H9 (cell line): ENCODE measurements at regions not wholly inside any gene's neighbourhood (a gene's known extent, or its start where the extent isn't known, plus 50 kb on each side); places are given as distances from the start of the nearest gene placed in this dataset.
A peak's percentile ranks its signal among the peaks of the same experiment; 100 is the strongest.

Source experiments
- DNase-seq: peaks from one replicate; pipeline ENCODE4 v3.0.0-alpha.2; 2017
- H2AFZ ChIP-seq: one replicate; pipeline ENCODE4 v1.6.1; 2013; ENCODE audit warnings: mild to moderate bottlenecking, low read length, control low read depth, moderate library complexity
- H2AK5ac ChIP-seq: 2 replicates; pipeline ENCODE4 v1.6.1; 2013; ENCODE audit warnings: low read length, control low read depth, mixed read lengths; ENCODE audit not compliant: insufficient read length
- H2BK120ac ChIP-seq: one replicate; pipeline ENCODE4 v1.6.1; 2013; ENCODE audit warnings: low read depth, mild to moderate bottlenecking, low read length, control low read depth, inconsistent platforms; ENCODE audit not compliant: poor library complexity, severe bottlenecking
- H2BK12ac ChIP-seq: 2 replicates; pipeline ENCODE4 v1.6.1; 2013; ENCODE audit warnings: low read length, control low read depth, mixed read lengths, low read depth; ENCODE audit not compliant: insufficient read length
- H2BK15ac ChIP-seq: 2 replicates; pipeline ENCODE4 v1.6.1; 2013; ENCODE audit warnings: low read depth, low read length, control low read depth
- H2BK20ac ChIP-seq: one replicate; pipeline ENCODE4 v1.6.1; 2013; ENCODE audit warnings: low read depth, mild to moderate bottlenecking, low read length, control low read depth, inconsistent platforms; ENCODE audit not compliant: poor library complexity, severe bottlenecking
- H2BK5ac ChIP-seq: 2 replicates; pipeline ENCODE4 v1.6.1; 2013; ENCODE audit warnings: low read length, control low read depth, mixed read lengths; ENCODE audit not compliant: insufficient read length
- H3K14ac ChIP-seq: 2 replicates; pipeline ENCODE4 v1.6.1; 2013; ENCODE audit warnings: low read length, control low read depth; ENCODE audit not compliant: insufficient read depth
- H3K18ac ChIP-seq: 2 replicates; pipeline ENCODE4 v1.6.1; 2013; ENCODE audit warnings: low read depth, mild to moderate bottlenecking, mixed read lengths, low read length, control low read depth; ENCODE audit not compliant: insufficient read length
- H3K23ac ChIP-seq: 2 replicates; pipeline ENCODE4 v1.6.1; 2013; ENCODE audit warnings: low read length, control low read depth, mixed read lengths, low read depth; ENCODE audit not compliant: insufficient read length
- H3K23me2 ChIP-seq: 2 replicates; pipeline ENCODE4 v1.6.1; 2013; ENCODE audit warnings: low read depth, mild to moderate bottlenecking, mixed read lengths, low read length, control low read depth; ENCODE audit not compliant: insufficient read length, poor library complexity, severe bottlenecking
- H3K27ac ChIP-seq: 2 replicates; pipeline ENCODE4 v1.5.1; 2013; ENCODE audit warnings: low read length, control low read depth, mixed read lengths, low read depth; ENCODE audit not compliant: insufficient read length
- H3K27me3 ChIP-seq: 2 replicates; pipeline ENCODE4 v1.6.1; 2013; ENCODE audit warnings: low read length, control low read depth, inconsistent platforms; ENCODE audit not compliant: insufficient read depth
- H3K4ac ChIP-seq: 2 replicates; pipeline ENCODE4 v1.6.1; 2013; ENCODE audit warnings: low read depth, mild to moderate bottlenecking, control low read depth, inconsistent platforms, low read length, moderate library complexity
- H3K4me1 ChIP-seq: 2 replicates; pipeline ENCODE4 v1.6.1; 2013; ENCODE audit warnings: low read length, control low read depth, inconsistent platforms; ENCODE audit not compliant: insufficient read depth
- H3K4me2 ChIP-seq: 2 replicates; pipeline ENCODE4 v1.6.1; 2013; ENCODE audit warnings: low read length, control low read depth, mixed read lengths; ENCODE audit not compliant: insufficient read length, insufficient read depth
- H3K56ac ChIP-seq: 2 replicates; pipeline ENCODE4 v1.6.1; 2013; ENCODE audit warnings: low read depth, mild to moderate bottlenecking, mixed read lengths, low read length, control low read depth; ENCODE audit not compliant: insufficient read length
- H3K79me1 ChIP-seq: 2 replicates; pipeline ENCODE4 v1.6.1; 2013; ENCODE audit warnings: low read depth, mild to moderate bottlenecking, moderate library complexity, low read length, control low read depth, inconsistent platforms; ENCODE audit not compliant: insufficient read depth, poor library complexity, severe bottlenecking
- H3K79me2 ChIP-seq: 2 replicates; pipeline ENCODE4 v1.6.1; 2013; ENCODE audit warnings: low read length, control low read depth, inconsistent platforms; ENCODE audit not compliant: insufficient read depth
- H3K9ac ChIP-seq: 2 replicates; pipeline ENCODE4 v1.6.1; 2013; ENCODE audit warnings: low read length, control low read depth, mixed read lengths; ENCODE audit not compliant: insufficient read length; ENCODE audit errors: extremely low read depth
- H3K9me3 ChIP-seq: one replicate; pipeline ENCODE4 v1.6.1; 2013; ENCODE audit warnings: low read depth, low read length, inconsistent platforms; ENCODE audit not compliant: control insufficient read depth
- H3T11ph ChIP-seq: one replicate; pipeline ENCODE4 v1.6.1; 2013; ENCODE audit warnings: mild to moderate bottlenecking, low read length, control low read depth, inconsistent platforms
- H4K20me1 ChIP-seq: one replicate; pipeline ENCODE4 v1.6.1; 2013; ENCODE audit not compliant: control insufficient read depth, insufficient read length, insufficient read depth
- H4K5ac ChIP-seq: 2 replicates; pipeline ENCODE4 v1.6.1; 2013; ENCODE audit warnings: low read depth, mild to moderate bottlenecking, mixed read lengths, low read length, control low read depth; ENCODE audit not compliant: insufficient read length
- H4K8ac ChIP-seq: replicated peaks from 2 replicates; pipeline ENCODE4 v1.6.1; 2013; ENCODE audit warnings: low read length, control low read depth, mixed read lengths, low read depth; ENCODE audit not compliant: insufficient read length
- H4K91ac ChIP-seq: 2 replicates; pipeline ENCODE4 v1.6.1; 2013; ENCODE audit warnings: low read depth, mild to moderate bottlenecking, moderate library complexity, mixed read lengths, low read length, control low read depth; ENCODE audit not compliant: insufficient read length
- H3K27ac Mint-ChIP-seq, 3 experiments: 2 replicates in 2 of 3; 3 replicates in 1 of 3; pipeline ENCODE4 v1.8.0; 2020 to 2021; ENCODE audit warnings: mixed read lengths in 3 of 3, mild to moderate bottlenecking in 1 of 3, moderate library complexity in 1 of 3
- H3K27me3 Mint-ChIP-seq: 2 replicates; pipeline ENCODE4 v1.8.0; 2021; ENCODE audit warnings: low read depth, mild to moderate bottlenecking, moderate library complexity, mixed read lengths
- H3K36me3 Mint-ChIP-seq, 3 experiments: 2 replicates in 2 of 3; 3 replicates in 1 of 3; pipeline ENCODE4 v1.8.0; 2020 to 2021; ENCODE audit warnings: low read depth in 3 of 3, mixed read lengths in 3 of 3; ENCODE audit not compliant: insufficient read depth in 1 of 3
- H3K4me1 Mint-ChIP-seq, 2 experiments: 2 replicates each; pipeline ENCODE4 v1.8.0; 2020; ENCODE audit warnings: mixed read lengths in 2 of 2
- H3K4me3 Mint-ChIP-seq, 2 experiments: 2 replicates in 1 of 2; 3 replicates in 1 of 2; pipeline ENCODE4 v1.8.0; 2020 to 2021; ENCODE audit warnings: mild to moderate bottlenecking in 2 of 2, mixed read lengths in 2 of 2, moderate library complexity in 1 of 2
- H3K9me3 Mint-ChIP-seq, 2 experiments: 2 replicates in 1 of 2; 3 replicates in 1 of 2; pipeline ENCODE4 v1.8.0; 2020; ENCODE audit warnings: mild to moderate bottlenecking in 2 of 2, mixed read lengths in 2 of 2, moderate library complexity in 1 of 2
- CTCF ChIP-seq: fragments of 200-600 bp; sonication (generic); conservative IDR thresholded peaks from 3 replicates; pipeline ENCODE4 v1.8.0; 2021; ENCODE audit warnings: antibody characterized with exemption, mild to moderate bottlenecking

- Mint-ChIP-seq H3K27me3 (no peaks in the 10 kb centered on the region), H3K27ac (no peak overlapping the region), H3K4me1 (peaks cover 6% of the 10 kb centered on the region in 2 experiments), H3K9me3 (no peaks in the 10 kb centered on the region), H3K4me3 (no peak overlapping the region), H3K36me3 (no peaks in the 10 kb centered on the region)
- Histone ChIP-seq H3K56ac (no peak overlapping the region), H3K18ac (no peak overlapping the region), H3K79me2 (no peaks in the 10 kb centered on the region), H3K14ac (no peak overlapping the region), H3K9ac (no peak overlapping the region), H2AK5ac (no peak overlapping the region), H3K79me1 (no peaks in the 10 kb centered on the region), H3T11ph (no peak overlapping the region), H2BK12ac (no peak overlapping the region), H3K4me1 (no peaks in the 10 kb centered on the region; the same call in 1 of the 2 replicates), H3K9me3 (no peaks in the 10 kb centered on the region), H2BK20ac (no peak overlapping the region), H3K27ac (no peak overlapping the region), H2AFZ (no peak overlapping the region), H3K27me3 (no peaks in the 10 kb centered on the region), H4K8ac (no peak overlapping the region), H4K20me1 (no peaks in the 10 kb centered on the region), H3K4ac (no peak overlapping the region), H3K4me2 (no peak overlapping the region), H2BK120ac (no peak overlapping the region), H2BK15ac (no peak overlapping the region), H4K5ac (no peak overlapping the region), H3K23me2 (no peaks in the 10 kb centered on the region), H2BK5ac (no peak overlapping the region), H4K91ac (no peak overlapping the region), H3K23ac (no peak overlapping the region)
- TF ChIP-seq CTCF, result no peak
- peak; percentile 28 for DNase-seq
Measured at GRCh38 chr18:40708726-40709125, 1246.3 kb upstream of the PIK3C3 start.
